SU-DHL-6 (cell line): ENCODE measurements at regions not wholly inside any gene's neighbourhood (a gene's known extent, or its start where the extent isn't known, plus 50 kb on each side); places are given as distances from the start of the nearest gene placed in this dataset.
"Not testable (repeated sequence)": the region's sequence is repeated elsewhere in the genome, so short reads cannot be mapped to it uniquely, and the experiment has no call there.

ENCODE experiments used
- H2AFZ ChIP-seq: fragments of 200-600 bp; sonication (generic); 2 replicates; pipeline ENCODE4 v1.6.1; 2014; ENCODE audit warnings: low read depth, mild to moderate bottlenecking, moderate library complexity, mixed read lengths, antibody characterized with exemption, low read length; ENCODE audit not compliant: severe bottlenecking
- H3F3A ChIP-seq: fragments of 200-600 bp; shearing (Covaris generic); 2 replicates; pipeline ENCODE4 v1.6.0; 2016; ENCODE audit warnings: antibody characterized with exemption, mild to moderate bottlenecking; ENCODE audit not compliant: insufficient read depth
- H3K27ac ChIP-seq: fragments of 200-600 bp; sonication (generic); 2 replicates; pipeline ENCODE4 v1.5.1; 2016; ENCODE audit warnings: low read depth, mild to moderate bottlenecking, low read length, moderate library complexity, mixed read lengths
- H3K27me3 ChIP-seq: fragments of 200-600 bp; sonication (generic), shearing (Covaris generic); 2 replicates; pipeline ENCODE4 v1.6.0; 2014; ENCODE audit warnings: mild to moderate bottlenecking, low read length
- H3K36me3 ChIP-seq: fragments of 200-600 bp; sonication (generic); 2 replicates; pipeline ENCODE4 v1.6.1; 2014; ENCODE audit warnings: mild to moderate bottlenecking, low read length, mixed read lengths
- H3K4me2 ChIP-seq: fragments of 300-600, 200-600 bp; shearing (Covaris generic), sonication (generic); 2 replicates; pipeline ENCODE4 v1.6.0; 2014; ENCODE audit warnings: low read length, low read depth, mild to moderate bottlenecking; ENCODE audit not compliant: poor library complexity, severe bottlenecking
- H3K4me3 ChIP-seq: fragments of 200-600 bp; sonication (generic); 2 replicates; pipeline ENCODE4 v1.5.1; 2014; ENCODE audit warnings: antibody characterized with exemption, low read length, mild to moderate bottlenecking, mixed read lengths; ENCODE audit not compliant: insufficient read depth, poor library complexity, severe bottlenecking
- H3K79me2 ChIP-seq: fragments of 200-600 bp; sonication (generic); 2 replicates; pipeline ENCODE4 v1.6.1; 2014; ENCODE audit warnings: mild to moderate bottlenecking, low read length, moderate library complexity; ENCODE audit not compliant: insufficient read depth
- H3K9ac ChIP-seq: fragments of 200-600 bp; sonication (generic); 2 replicates; pipeline ENCODE4 v1.7.0; 2014; ENCODE audit warnings: mild to moderate bottlenecking, low read length
- H3K9me2 ChIP-seq: fragments of 200-600 bp; sonication (generic); replicated peaks from 2 replicates; pipeline ENCODE4 v1.6.1; 2014; ENCODE audit warnings: low read length; ENCODE audit not compliant: insufficient read depth
- H3K9me3 ChIP-seq: fragments of 200-600 bp; sonication (generic); 2 replicates; pipeline ENCODE4 v1.6.1; 2014; ENCODE audit warnings: low read length, mixed read lengths; ENCODE audit not compliant: insufficient read depth
- H4K20me1 ChIP-seq: fragments of 200-600 bp; sonication (generic); 2 replicates; pipeline ENCODE4 v1.6.1; 2014; ENCODE audit warnings: low read depth, mild to moderate bottlenecking, antibody characterized with exemption, low read length, moderate library complexity, mixed read lengths
- CTCF ChIP-seq: fragments of 200-600 bp; sonication (generic); IDR thresholded peaks from one replicate; pipeline ENCODE4 v1.5.1; 2017; ENCODE audit warnings: antibody characterized with exemption, mild to moderate bottlenecking, low read length, moderate library complexity; ENCODE audit not compliant: insufficient read depth, poor library complexity, severe bottlenecking
- EZH2phosphoT487 ChIP-seq: fragments of 200-600 bp; sonication (generic), shearing (Covaris generic); conservative IDR thresholded peaks from 2 replicates; pipeline ENCODE4 v1.6.1; 2018; ENCODE audit warnings: mild to moderate bottlenecking, antibody characterized with exemption, low read length, moderate library complexity, mixed read lengths

- Histone ChIP-seq H4K20me1 (no peaks in the 10 kb centered on the region), H3K4me3 (no peak overlapping the region), H2AFZ (no peak overlapping the region), H3K4me2 (no peak overlapping the region), H3K9me3 (no peaks in the 10 kb centered on the region), H3K79me2 (no peaks in the 10 kb centered on the region), H3K36me3 (no peaks in the 10 kb centered on the region), H3F3A (no peaks in the 10 kb centered on the region), H3K9ac (no peak overlapping the region), H3K9me2 (no peaks in the 10 kb centered on the region; the same call in 1 of the 2 replicates), H3K27ac (no peak overlapping the region), H3K27me3 (no peaks in the 10 kb centered on the region)
- TF ChIP-seq EZH2phosphoT487 (no peak), CTCF (no peak)
Observed at GRCh38 chr6:86685230-86685797, 252.0 kb upstream of the HTR1E start.

GRCh38 chr6:86683132-86683908, 254.0 kb upstream of the HTR1E start:
- no peak overlapping the region for H3K4me3 ChIP-seq
- no peak overlapping the region for H2AFZ ChIP-seq
- no peaks in the 10 kb centered on the region for H4K20me1 ChIP-seq
- H3K36me3 ChIP-seq: no peaks in the 10 kb centered on the region
- no peaks in the 10 kb centered on the region for H3K9me3 ChIP-seq
- H3K9me2 ChIP-seq: no peaks in the 10 kb centered on the region; the same call in 1 of the 2 replicates
- no peak overlapping the region for H3K27ac ChIP-seq
- TF ChIP-seq EZH2phosphoT487 (no peak), CTCF (no peak)
- no peaks in the 10 kb centered on the region for H3K27me3 ChIP-seq
- H3K4me2 ChIP-seq: no peak overlapping the region
- H3K9ac ChIP-seq: no peak overlapping the region
- H3F3A ChIP-seq: no peaks in the 10 kb centered on the region
- no peaks in the 10 kb centered on the region for H3K79me2 ChIP-seq

- Histone ChIP-seq H3K9me2 (no peaks in the 10 kb centered on the region; the same call in 1 of the 2 replicates), H3K36me3 (no peaks in the 10 kb centered on the region), H3K27ac (no peak overlapping the region), H4K20me1 (no peaks in the 10 kb centered on the region), H3F3A (no peaks in the 10 kb centered on the region), H3K4me2 (no peak overlapping the region), H3K9ac (no peak overlapping the region), H3K79me2 (no peaks in the 10 kb centered on the region), H3K9me3 (no peaks in the 10 kb centered on the region), H2AFZ (no peak overlapping the region), H3K4me3 (no peak overlapping the region), H3K27me3 (no peaks in the 10 kb centered on the region)
- TF ChIP-seq CTCF: no peak
- no peak for TF ChIP-seq EZH2phosphoT487
Observed at GRCh38 chr6:86682297-86682696, 255.0 kb upstream of the HTR1E start.

- not testable (repeated sequence) for H3F3A ChIP-seq, H2AFZ ChIP-seq
Observed at GRCh38 chr6:86681140-86681539, 256.2 kb upstream of the HTR1E start.

GRCh38 chr6:86672125-86672524, 265.2 kb upstream of the HTR1E start:
- H3K79me2 ChIP-seq, H3K9ac ChIP-seq, H3K36me3 ChIP-seq, H2AFZ ChIP-seq, H3K4me3 ChIP-seq, H3K4me2 ChIP-seq, H4K20me1 ChIP-seq, H3K27ac ChIP-seq, H3K27me3 ChIP-seq, H3F3A ChIP-seq, H3K9me3 ChIP-seq, H3K9me2 ChIP-seq: not testable (repeated sequence)

More at GRCh38 chr6:86681140-86681539, 256.2 kb upstream of the HTR1E start:
- H3K9me2 ChIP-seq, H3K27me3 ChIP-seq, H3K4me3 ChIP-seq, H3K79me2 ChIP-seq, H3K9me3 ChIP-seq, H3K9ac ChIP-seq, H3K4me2 ChIP-seq, H3K27ac ChIP-seq, H4K20me1 ChIP-seq, H3K36me3 ChIP-seq: not testable (repeated sequence)
